GM19351 (cell line): ENCODE measurements at regions not wholly inside any gene's neighbourhood (a gene's known extent, or its start where the extent isn't known, plus 50 kb on each side); places are given as distances from the start of the nearest gene placed in this dataset.
"Not testable (repeated sequence)": the region's sequence is repeated elsewhere in the genome, so short reads cannot be mapped to it uniquely, and the experiment has no call there.

Experiments
- ATAC-seq: cut with Tn5 transposase; IDR thresholded peaks from one replicate; pipeline ENCODE4 v1.9.1; 2021; ENCODE audit warnings: mild to moderate bottlenecking, moderate library complexity; ENCODE audit not compliant: unreplicated experiment

GRCh38 chr15:75100679-75101078, 77.3 kb downstream of the PPCDC start:
- ATAC-seq: no peak

- no peak for ATAC-seq
Observed at GRCh38 chr15:75104804-75105557, 81.6 kb downstream of the PPCDC start.

GRCh38 chr15:75107516-75107907, 84.1 kb downstream of the PPCDC start:
- ATAC-seq: no peak

GRCh38 chr15:75107908-75108838, 84.8 kb downstream of the PPCDC start:
- no peak for ATAC-seq

GRCh38 chr15:75109021-75109735, 85.8 kb downstream of the PPCDC start:
- no peak for ATAC-seq

- ATAC-seq: no peak
Observed at GRCh38 chr15:75109736-75110130, 86.3 kb downstream of the PPCDC start.

- ATAC-seq: no peak
Observed at GRCh38 chr15:75112278-75112847, 89.0 kb downstream of the PPCDC start.

GRCh38 chr15:75112848-75113492, 88.7 kb upstream of the C15orf39 start:
- peak; percentile 55 for ATAC-seq

GRCh38 chr15:75114327-75114726, 87.4 kb upstream of the C15orf39 start:
- no peak for ATAC-seq

GRCh38 chr15:75114796-75115195, 86.9 kb upstream of the C15orf39 start:
- ATAC-seq: no peak

GRCh38 chr15:75115411-75115913, 86.2 kb upstream of the C15orf39 start:
- not testable (repeated sequence) for ATAC-seq

GRCh38 chr15:75116143-75116542, 85.5 kb upstream of the C15orf39 start:
- not testable (repeated sequence) for ATAC-seq

GRCh38 chr15:75117993-75118392, 83.7 kb upstream of the C15orf39 start:
- ATAC-seq: no peak

GRCh38 chr15:75119312-75119711, 82.4 kb upstream of the C15orf39 start:
- ATAC-seq: not testable (repeated sequence)

GRCh38 chr15:75121491-75121890, 80.2 kb upstream of the C15orf39 start:
- ATAC-seq: no peak

GRCh38 chr15:75123395-75123794, 78.3 kb upstream of the C15orf39 start:
- ATAC-seq: no peak

- ATAC-seq: not testable (repeated sequence)
Observed at GRCh38 chr15:75124278-75124677, 77.4 kb upstream of the C15orf39 start.

- ATAC-seq: no peak
Observed at GRCh38 chr15:75125935-75126334, 75.7 kb upstream of the C15orf39 start.

GRCh38 chr15:75126864-75127580, 74.7 kb upstream of the C15orf39 start:
- ATAC-seq: no peak

- no peak for ATAC-seq
Observed at GRCh38 chr15:75129788-75130187, 71.9 kb upstream of the C15orf39 start.
